ENCODE measurements at regions not wholly inside any gene's neighbourhood (a gene's known extent, or its start where the extent isn't known, plus 50 kb on each side); places are given as distances from the start of the nearest gene placed in this dataset.

DNA sequence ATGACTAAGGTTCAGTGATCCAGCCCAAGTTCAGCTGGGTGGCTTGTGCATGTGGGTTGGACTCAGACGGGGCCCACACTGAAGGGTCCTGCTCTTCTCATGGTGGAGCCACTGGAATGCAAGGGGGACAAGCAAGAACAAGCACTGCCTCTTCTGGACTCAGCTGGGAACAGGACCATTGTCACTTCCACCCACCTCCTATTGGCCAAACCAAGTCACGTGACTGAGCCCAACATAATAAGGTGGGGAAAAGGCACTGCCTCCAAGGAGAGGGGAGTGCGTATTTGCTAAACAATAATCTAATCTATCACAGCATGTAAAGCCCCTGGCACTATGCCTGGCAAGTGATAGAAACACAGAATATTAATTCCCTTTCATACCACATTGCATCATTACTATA lies 87.1 kb downstream of the CHST1 start:
- TF ChIP-seq, protein P1, sequence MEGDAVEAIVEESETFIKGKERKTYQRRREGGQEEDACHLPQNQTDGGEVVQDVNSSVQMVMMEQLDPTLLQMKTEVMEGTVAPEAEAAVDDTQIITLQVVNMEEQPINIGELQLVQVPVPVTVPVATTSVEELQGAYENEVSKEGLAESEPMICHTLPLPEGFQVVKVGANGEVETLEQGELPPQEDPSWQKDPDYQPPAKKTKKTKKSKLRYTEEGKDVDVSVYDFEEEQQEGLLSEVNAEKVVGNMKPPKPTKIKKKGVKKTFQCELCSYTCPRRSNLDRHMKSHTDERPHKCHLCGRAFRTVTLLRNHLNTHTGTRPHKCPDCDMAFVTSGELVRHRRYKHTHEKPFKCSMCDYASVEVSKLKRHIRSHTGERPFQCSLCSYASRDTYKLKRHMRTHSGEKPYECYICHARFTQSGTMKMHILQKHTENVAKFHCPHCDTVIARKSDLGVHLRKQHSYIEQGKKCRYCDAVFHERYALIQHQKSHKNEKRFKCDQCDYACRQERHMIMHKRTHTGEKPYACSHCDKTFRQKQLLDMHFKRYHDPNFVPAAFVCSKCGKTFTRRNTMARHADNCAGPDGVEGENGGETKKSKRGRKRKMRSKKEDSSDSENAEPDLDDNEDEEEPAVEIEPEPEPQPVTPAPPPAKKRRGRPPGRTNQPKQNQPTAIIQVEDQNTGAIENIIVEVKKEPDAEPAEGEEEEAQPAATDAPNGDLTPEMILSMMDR (IDR thresholded peaks at IDR 0.05; ENCODE audit: insufficient read depth, low read length), result no peak
- no peak for TF ChIP-seq GABPA (IDR thresholded peaks at IDR 0.05; ENCODE audit: low read depth)
- TF ChIP-seq POLR2AphosphoS5 (IDR thresholded peaks at IDR 0.05; ENCODE audit: low read depth), result no peak
- TF ChIP-seq, protein P2, sequence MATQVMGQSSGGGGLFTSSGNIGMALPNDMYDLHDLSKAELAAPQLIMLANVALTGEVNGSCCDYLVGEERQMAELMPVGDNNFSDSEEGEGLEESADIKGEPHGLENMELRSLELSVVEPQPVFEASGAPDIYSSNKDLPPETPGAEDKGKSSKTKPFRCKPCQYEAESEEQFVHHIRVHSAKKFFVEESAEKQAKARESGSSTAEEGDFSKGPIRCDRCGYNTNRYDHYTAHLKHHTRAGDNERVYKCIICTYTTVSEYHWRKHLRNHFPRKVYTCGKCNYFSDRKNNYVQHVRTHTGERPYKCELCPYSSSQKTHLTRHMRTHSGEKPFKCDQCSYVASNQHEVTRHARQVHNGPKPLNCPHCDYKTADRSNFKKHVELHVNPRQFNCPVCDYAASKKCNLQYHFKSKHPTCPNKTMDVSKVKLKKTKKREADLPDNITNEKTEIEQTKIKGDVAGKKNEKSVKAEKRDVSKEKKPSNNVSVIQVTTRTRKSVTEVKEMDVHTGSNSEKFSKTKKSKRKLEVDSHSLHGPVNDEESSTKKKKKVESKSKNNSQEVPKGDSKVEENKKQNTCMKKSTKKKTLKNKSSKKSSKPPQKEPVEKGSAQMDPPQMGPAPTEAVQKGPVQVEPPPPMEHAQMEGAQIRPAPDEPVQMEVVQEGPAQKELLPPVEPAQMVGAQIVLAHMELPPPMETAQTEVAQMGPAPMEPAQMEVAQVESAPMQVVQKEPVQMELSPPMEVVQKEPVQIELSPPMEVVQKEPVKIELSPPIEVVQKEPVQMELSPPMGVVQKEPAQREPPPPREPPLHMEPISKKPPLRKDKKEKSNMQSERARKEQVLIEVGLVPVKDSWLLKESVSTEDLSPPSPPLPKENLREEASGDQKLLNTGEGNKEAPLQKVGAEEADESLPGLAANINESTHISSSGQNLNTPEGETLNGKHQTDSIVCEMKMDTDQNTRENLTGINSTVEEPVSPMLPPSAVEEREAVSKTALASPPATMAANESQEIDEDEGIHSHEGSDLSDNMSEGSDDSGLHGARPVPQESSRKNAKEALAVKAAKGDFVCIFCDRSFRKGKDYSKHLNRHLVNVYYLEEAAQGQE (IDR thresholded peaks at IDR 0.05; ENCODE audit: insufficient replicate concordance, low read depth), result no peak

All from HL-60 (cell line).